ENCODE measurements at regions not wholly inside any gene's neighbourhood (a gene's known extent, or its start where the extent isn't known, plus 50 kb on each side); places are given as distances from the start of the nearest gene placed in this dataset.
A peak's percentile ranks its signal among the peaks of the same experiment; 100 is the strongest.
"Not testable (repeated sequence)": the region's sequence is repeated elsewhere in the genome, so short reads cannot be mapped to it uniquely, and the experiment has no call there.

DNA sequence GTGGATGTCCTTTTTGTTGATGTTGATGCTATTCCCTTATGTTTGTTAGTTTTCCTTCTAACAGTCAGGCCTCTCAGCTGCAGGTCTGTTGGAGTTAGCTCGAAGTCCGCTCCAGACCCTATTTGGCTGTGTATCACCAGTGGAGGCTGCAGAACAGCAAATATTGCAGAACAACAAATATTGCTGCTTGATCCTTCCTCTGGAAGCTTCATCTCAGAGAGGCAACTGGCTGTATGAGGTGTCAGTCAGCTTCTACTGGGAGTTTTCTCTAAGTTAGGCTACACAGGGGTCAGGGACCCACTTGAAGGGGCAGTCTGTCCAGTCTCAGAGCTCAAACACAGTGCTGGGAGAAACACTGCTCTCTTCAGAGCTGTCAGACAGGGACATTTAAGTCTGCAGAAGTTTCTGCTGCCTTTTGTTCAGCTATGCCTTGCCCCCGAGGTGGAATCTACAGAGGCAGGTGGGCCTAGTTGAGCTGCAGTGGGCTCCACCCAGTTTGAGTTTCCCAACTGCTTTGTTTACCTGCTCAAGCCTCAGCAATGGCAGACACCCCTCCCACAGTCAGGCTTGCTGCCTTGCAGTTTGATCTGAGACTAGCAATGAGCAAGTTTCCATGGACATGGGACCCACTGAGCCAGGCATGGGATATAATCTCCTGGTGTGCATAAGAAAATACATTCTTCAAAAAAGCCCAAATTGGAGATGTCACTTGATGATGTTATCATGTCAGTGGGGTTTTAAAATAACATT is 99.5 kb downstream of the KDM5D start:
- no peak for DNase-seq (ENCODE audit: low spot score)

DNA sequence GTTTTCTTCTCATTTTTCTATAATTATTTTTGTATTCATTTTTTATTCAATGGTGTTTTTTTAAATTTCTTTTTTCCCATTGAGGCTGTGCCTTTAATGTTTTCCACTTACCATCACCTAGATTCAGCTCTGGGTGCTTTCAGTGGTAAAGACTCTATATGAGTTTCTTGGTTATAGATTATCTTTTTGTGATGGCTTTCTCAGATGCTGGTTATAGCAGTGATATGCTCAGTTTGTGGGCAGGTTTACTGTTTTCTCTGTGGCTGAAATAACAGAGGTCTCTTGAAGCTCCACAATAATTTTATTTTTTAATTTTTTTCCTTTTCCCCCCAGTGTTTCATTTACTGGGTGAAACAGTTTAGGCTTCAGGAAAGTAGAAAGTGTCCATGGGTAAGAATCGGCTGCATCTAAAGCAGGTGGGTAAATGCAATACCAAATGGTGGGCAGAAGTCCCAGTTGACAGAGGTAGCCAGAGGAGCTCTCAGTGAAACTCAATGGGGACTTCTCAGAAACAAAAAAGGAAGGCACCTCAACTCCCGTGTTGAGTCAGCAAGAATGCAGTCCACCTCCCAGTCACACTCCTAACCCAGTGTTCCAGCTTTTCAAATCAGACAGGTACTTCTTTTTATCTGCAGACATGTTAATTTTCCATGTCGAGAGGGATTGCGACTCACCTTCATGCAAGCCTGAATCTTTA is 106.7 kb downstream of the KDM5D start:
- DNase-seq (ENCODE audit: low spot score), result no peak

DNA sequence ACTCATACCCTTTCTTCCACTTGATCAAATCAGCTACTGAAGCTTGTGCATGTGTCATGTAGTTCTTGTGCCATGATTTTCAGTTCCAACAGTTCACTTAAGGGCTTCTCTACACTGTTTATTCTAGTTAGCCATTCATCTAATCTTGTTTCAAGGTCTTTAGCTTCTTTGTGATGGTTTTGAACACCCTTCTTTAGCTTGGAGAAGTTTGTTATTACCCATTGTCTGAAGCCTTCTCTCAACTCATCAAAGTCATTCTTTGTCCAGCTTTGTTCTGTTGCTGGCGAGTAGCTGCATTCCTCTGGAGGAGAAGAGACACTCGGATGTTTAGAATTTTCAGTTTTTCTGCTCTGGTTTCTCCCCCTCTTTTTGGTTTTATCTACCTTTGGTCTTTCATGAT is 115.6 kb downstream of the KDM5D start:
- no peak for DNase-seq (ENCODE audit: low spot score)

DNA sequence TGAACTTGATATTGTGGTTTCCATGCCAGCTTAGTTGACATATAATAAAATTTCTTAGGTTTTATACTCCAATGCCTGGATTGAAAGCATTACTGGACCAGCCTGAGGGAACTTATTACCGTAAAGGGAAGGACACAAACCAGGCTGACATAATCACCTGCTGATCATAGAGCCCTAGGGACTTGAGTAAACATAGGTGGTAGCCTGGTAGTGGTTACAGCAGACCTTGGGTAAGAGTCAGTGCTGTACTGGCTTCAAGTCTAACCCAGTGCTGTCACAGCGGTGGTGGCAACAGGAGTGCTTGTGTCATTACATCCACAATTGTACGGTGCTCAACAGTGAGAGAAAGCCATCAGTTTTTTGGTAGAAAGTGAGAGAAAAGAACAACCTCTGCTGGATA is 122.1 kb downstream of the KDM5D start:
- DNase-seq (ENCODE audit: low spot score), result no peak

DNA sequence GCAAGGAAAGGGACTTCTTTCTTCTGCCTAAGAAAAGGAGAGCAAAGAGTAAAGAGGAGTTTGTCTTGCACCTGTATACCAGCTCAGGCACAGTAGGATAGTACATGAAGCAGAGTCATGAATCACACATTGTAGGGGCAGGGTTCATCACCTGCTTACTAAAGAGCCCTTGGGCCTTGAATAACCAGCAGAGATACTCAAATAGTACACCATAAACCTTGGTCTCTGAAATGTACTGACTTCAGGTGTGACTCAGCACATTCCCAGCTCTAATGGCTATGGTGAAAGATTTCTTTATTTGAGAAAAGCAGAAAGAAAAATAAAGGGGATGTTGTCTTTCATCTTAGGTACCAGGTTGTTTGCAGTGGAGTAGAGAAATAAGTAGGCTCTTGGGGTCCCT is 122.8 kb downstream of the KDM5D start:
- DNase-seq (ENCODE audit: low spot score), result no peak

DNA sequence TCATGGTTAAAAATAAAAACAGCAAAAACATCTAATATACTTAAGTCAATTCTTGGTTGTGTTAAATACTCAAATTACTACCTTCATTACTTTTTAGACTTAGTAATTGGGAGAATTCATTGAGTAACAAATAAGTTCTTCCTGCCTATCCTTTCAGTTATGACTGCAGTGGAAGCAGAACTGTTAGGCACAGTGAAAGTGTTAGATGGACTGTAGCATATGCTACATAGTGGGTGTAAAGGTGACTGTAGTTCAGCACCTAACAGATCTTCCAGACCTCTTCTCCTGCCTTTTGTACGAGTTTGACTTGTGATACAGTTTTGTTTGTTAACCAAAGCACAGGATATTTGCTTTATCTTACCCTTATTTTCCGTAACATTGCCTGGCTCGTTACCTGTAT is 143.4 kb downstream of the KDM5D start:
- DNase-seq (ENCODE audit: low spot score), result no peak

DNA sequence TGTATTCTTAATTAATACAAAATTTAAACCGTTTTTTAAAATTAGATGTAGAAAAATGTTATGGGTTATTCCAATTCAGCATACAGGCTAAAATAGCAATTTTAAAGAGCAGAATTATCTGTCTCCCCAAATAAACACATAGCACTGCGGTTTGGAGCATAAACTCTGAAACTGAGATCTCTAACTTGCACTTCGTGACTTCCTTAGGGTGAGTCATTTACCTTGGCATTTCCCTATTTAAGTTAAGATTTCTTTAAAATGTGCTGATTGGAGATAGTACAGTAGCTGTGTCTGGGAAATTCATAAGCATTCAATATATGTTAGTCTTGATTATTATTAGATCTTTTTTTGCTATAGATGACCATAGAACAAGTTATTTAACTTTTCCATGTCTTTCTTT is 143.8 kb downstream of the KDM5D start:
- peak; percentile 46 for DNase-seq (ENCODE audit: low spot score)

DNA sequence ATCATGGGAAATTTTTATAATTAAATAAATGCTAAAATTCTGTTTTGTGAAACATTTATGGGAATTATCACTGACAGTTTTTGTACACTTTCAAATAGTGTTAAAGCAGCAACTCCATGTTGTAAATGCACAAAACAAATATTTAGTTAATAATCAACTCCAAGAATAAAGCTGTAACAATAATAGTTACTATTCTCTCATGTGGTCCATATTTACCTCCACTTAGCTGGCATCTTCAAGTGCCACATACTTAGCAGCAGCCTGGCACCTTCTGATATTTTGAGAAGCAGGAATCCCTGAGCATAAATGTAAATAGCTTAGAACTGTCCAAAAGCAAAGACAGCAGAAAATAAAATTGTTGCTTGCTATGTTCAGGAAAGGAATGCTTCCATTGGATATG is 154.3 kb downstream of the KDM5D start:
- DNase-seq (ENCODE audit: low spot score), result no peak

DNA sequence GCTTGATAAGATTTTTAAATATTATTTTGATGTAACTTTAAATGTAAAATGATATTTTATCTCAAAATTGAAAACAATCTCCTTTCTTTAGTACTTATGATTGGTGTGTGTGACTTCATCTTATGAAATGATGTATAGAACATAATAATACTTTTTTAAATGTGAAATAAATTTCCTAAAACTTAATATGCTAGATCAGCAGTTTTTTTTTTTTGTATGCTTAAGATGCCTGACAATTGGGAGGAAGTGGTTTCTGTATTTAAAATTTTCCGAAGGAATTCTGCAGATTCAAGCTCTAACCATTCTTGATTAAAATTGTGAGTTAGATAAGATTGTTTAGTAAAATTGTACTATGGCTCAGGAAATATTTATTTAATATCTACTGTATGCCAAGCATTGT is 154.9 kb downstream of the KDM5D start:
- DNase-seq (ENCODE audit: low spot score), result no peak

DNA sequence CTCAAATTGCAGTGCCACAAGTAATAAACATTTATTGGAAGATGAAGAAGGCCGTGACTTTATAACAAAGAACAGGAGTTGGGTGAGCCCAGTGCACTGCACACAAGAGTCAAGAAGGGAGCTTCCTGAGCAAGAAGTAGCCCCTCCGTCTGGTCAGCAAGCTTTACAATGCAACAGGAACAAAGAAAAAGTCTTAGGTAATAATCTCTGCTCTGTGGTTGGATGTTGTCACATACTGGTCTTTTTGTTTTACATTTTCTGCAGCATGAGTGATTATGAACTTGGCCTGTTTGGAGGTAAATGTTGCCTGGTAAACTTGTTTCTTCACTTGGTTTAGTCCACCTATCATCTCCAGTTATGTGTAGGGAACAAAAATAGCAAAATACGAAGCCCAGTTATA is 157.2 kb downstream of the KDM5D start:
- DNase-seq (ENCODE audit: low spot score), result no peak

DNA sequence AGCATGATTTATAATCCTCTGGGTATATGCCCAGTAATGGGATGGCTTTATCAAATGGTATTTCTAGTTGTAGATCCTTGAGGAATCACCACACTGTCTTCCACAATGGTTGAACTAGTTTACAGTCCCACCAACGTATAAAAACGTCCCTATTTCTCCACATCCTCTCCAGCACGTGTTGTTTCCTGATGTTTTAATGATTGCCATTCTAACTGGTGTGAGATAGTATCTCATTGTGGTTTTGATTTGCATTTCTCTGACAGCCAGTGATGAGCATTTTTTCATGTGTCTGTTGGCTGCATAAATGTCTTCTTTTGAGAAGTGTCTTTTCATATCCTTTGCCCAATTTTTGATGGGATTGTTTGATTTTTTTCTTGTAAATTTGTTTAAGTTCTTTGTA is 163.5 kb downstream of the KDM5D start:
- not testable (repeated sequence) for DNase-seq (ENCODE audit: low spot score)

DNA sequence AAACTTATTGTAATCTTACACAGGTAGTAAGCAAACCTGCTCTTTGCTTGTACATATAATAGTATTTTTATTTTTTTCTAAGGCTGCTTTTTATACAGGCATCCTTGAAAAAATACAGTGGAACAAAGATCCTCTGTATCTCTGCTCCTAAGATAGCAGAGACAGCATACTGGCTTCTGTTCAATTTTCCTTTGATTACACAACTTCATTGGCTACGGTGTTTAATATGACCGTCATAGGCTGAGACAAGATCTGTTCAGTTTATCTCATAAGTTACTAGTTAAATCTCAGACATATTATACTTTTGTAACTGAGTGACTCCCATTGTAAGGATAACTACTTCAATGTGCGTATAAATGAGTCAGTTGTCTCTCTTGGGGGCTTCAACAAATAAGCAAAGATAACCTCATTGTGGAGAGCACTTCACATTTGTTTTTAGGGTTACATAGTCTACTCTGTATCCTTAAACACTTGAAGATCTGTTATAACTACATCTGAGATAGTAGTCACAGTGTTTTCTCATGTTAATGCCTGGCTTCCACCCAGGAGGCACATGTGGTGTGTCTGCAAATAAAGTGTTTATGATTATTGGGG is 166.1 kb downstream of the KDM5D start:
- no peak for DNase-seq (ENCODE audit: low spot score)

DNA sequence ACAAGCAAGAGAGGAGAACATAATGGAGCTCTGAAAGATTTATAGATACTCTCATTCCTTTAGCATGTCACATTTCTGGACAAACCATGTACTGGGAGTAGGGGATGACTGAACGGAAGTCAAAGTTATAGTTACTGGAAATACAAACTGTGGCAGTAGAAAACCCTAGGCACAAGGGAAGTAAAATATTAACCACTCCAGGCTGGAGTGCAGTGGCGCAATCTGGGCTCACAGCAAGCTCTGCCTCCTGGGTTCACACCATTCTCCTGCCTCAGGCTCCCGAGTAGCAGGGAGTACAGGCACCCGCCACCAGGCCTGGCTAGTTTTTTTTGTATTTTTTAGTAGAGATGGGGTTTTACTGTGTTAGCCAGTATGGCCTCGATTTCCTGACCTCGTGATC is 167.3 kb downstream of the KDM5D start:
- DNase-seq (ENCODE audit: low spot score), result no peak

DNA sequence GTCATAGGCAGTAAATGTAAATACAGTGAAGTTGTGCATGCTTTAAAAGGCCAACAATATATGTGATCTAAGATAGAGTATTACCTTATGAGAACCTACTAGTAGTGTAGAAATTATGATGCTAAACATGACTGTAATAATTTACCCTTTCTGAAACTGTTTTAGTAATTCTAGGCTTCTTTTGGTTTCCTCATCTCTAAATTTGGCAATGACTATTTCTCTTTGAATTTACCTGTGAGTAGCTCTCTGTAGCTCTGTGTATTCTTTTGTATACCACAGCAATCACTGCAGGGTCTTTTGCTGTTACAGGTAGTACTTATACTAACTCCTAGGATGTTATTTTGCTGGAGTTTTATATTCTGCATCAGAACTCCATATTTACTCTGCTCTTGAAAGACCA is 169.6 kb downstream of the KDM5D start:
- no peak for DNase-seq (ENCODE audit: low spot score)

DNA sequence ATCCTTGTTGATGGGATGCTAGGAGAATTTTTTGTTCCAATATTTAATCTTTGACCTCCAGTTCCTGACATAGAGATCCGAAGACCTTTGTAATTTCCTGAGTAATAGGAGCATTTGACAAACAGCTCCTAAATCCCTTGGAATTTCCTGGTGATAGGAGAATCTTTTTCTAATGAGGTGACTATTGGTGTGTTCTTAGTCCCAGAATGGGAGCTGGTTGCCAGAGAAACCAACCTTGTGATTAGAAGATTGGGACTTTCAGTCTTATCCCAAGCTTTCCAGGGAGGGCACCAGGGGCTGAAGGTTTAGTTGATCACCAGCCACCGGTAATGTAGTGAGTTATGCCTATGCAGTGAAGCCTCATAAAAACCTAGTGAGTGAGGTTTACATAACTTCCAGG is 170.9 kb downstream of the KDM5D start:
- no peak for DNase-seq (ENCODE audit: low spot score)

DNA sequence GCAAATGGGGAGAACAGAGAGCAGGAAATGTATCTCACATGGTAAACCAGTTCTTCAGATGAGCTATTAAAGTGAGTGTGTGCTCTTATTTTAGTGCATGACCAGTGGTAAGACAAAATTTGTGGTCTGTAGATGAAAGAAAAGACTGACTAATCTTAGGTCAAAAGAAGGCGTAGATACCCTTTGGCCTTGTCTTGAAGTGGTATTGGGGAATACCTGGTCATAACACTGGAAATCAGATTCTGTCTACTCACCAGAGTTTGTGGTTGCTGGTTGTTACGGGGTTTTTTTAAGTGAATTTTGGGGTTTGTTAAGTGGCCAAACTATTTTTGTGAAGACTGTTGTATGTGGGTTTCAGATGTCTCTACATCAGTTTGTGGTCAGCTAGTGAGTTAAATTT is 173.5 kb downstream of the KDM5D start:
- DNase-seq (ENCODE audit: low spot score), result no peak

DNA sequence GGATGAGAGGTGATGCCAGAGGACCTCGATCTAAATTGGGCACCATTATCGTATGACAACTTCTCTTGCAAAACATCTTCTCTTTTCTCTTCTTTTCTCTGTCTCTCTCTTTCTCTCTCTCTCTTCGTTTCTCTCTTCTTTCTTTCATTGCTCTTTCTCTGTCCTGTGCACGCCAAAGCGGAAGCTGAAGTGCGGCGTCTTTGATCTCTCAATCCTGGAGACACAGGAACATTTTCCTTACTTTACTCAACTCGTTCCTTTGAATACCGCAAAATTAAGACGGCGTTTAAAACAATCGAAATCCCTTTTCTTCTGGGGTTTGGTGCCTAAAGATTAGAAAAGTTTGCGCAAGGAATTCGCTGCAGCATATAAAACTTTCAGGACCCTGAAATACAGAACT is 176.6 kb downstream of the KDM5D start:
- DNase-seq (ENCODE audit: low spot score), result no peak

DNA sequence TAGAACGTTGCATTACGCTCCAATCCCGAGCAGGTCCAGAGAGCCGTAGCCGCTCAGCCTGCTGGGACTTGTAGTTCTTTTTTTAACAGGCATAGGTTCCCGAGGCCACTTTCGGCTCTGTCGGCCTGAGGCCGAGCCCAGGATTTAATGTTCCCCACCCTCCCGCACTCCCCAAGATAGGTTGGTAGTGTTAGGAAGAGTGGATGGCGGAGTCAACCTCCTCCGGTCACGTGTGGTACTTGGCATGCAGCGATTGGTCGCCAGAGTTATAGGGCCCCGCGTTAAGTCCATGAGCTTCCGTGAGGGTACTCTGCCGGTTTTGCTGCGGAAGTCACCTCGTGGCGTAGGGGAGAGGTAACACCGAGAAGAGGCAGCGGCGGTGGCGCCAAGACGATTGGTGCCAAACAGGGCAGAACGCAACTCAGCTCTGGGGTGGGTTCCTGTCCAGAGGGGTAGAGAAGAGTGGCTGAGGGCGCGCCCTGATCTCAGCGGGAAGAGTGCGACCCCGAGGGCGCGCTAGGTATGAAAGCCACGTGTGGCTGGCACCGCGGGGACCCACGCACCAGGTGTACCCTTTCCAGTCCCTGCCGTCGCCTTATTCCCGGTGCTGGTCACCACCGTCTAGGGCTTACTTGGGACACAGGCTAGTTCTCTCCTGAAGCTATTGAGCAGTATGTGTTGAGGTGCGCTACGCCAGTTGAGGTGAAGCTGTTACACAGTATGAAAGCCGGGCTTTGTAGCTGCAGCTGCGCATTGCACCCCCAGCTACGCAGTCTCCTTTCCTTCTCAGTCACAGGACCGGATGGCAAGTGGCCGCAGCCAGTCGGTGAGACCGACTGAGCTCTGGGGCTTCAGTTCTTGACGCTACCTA is 177.2 kb downstream of the KDM5D start:
- DNase-seq (ENCODE audit: low spot score), result peak; percentile 93

DNA sequence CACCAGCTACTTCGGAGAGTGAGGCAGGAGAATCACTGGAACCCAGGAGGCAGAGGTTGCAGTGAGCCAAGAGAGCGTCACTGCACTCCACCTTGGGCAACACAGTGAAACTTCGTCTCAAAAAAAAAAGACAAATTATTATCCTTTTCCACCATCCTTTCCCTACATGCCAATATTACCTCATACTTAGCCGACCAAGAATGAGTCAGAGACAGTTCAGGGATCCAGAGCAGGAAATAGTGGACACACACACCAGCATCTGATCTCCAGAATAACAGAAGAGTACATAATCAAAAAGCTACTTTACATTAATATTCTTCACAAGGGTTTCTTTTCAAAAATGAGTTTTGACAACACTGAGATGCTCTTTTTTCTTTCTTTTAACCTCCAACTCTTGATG is 185.4 kb downstream of the KDM5D start:
- no peak for DNase-seq (ENCODE audit: low spot score)

DNA sequence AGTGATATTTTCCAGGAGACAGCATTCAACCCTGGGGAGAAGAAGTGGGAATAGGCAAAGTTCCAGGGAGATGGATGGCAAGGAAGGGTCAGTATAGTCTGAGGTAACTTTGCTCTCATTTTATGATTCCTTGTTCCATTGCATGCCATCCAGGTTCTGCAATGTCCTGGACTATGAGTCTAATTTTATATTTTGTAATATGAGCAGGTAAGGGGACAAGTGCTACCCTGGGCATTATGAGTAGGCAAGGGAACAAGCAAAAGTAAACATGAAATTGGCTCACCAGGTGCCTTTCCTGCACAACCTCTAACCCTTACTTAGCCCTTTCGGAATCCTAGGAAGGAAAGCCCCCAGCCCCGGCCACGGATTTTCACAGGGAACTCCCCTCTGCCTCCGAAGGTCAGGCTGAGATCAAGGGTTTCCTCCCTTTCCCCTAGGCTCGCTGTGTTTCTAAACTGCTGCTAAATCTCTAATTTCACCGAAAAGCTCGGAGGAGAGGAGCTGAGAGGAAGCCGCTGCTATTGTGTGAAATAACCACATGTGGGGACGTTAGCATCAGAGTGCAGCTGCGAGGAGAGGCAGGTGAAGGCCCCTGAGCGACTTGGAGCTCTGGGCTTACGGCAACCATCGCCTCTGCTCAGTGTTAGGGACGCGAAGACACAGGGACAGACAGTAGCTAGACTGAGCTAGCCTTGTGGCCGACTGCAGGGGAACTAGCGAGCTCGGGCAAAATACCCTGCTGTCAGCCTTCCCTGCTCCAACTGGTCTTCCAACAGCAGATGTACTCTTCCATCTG is 194.7 kb downstream of the KDM5D start:
- DNase-seq (ENCODE audit: low spot score), result no peak

DNA sequence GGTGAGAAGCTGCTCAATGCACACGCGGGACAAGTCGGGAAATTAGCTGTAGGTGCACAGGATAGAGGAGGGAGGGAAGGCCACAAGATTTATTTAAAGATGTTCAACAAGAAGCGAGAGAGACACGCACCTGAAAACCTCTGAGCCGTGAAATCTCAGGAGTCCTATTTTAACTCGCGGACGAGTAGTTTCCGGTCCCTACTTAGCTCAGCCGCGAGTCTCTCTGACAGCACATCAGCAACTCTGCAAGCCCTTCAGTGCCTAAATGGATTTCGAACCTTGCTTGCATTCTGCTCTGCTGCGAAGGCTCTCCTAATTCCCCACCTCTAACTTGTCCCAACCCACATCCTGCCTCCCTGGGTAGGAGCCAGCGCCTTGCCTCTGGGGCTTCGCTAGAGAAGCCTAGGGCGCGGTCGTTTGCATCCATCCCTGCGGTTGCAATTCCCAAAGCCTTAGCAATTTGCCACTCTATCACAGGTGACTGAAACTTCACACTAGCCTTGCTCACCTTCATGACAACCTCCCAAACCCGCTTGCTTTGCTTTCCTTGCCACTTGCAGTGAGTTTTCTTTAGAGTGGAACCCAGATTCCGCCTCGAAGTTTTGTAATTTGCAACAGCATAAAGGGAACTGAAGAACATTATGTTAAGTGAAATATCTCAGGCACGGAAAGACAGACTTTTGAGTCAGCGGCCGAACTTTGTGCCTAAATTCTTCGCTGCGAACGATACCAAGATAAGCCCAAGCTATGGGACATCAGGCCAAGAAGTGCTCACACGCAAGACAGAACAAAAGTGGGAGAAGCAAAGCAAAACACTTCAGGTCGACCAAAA is 202.8 kb downstream of the KDM5D start:
- DNase-seq (ENCODE audit: low spot score), result no peak
